SU-DHL-6 (cell line): ENCODE measurements at regions not wholly inside any gene's neighbourhood (a gene's known extent, or its start where the extent isn't known, plus 50 kb on each side); places are given as distances from the start of the nearest gene placed in this dataset.

ENCODE experiments used
- CTCF ChIP-seq: fragments of 200-600 bp; sonication (generic); IDR thresholded peaks from one replicate; pipeline ENCODE4 v1.5.1; 2017; ENCODE audit warnings: antibody characterized with exemption, mild to moderate bottlenecking, low read length, moderate library complexity; ENCODE audit not compliant: insufficient read depth, poor library complexity, severe bottlenecking
- EZH2phosphoT487 ChIP-seq: fragments of 200-600 bp; sonication (generic), shearing (Covaris generic); conservative IDR thresholded peaks from 2 replicates; pipeline ENCODE4 v1.6.1; 2018; ENCODE audit warnings: mild to moderate bottlenecking, antibody characterized with exemption, low read length, moderate library complexity, mixed read lengths

GRCh38 chr12:28092396-28092795 lies 97.9 kb upstream of the CCDC91 start:
- TF ChIP-seq CTCF (no peak), EZH2phosphoT487 (no peak)
